ENCODE measurements at regions not wholly inside any gene's neighbourhood (a gene's known extent, or its start where the extent isn't known, plus 50 kb on each side); places are given as distances from the start of the nearest gene placed in this dataset.

- Histone ChIP-seq H3K9ac (ENCODE audit: insufficient read depth, low read depth, low read length) (no peak overlapping the region), H3K4me3 (replicated peaks in 1 of 3; ENCODE audit: insufficient read depth in 1 of 3, low read depth in 2 of 3, low read length in 3 of 3) (no peak overlapping the region), H2AFZ (ENCODE audit: low read length) (no peak overlapping the region), H3K27ac (ENCODE audit: extremely low read length, insufficient read depth, low read length) (no peak overlapping the region), H4K20me1 (ENCODE audit: insufficient read depth, low read length) (no peaks in the 10 kb centered on the region), H3K4me2 (ENCODE audit: low read depth, low read length) (no peak overlapping the region), H3K27me3 (ENCODE audit: control insufficient read depth in 1 of 2, insufficient read depth in 2 of 2, low read length in 2 of 2) (peaks cover 2 to 17% of the 10 kb centered on the region in 2 experiments; a peak in 1 of 5 replicates), H3K9me3 (ENCODE audit: low read length) (no peaks in the 10 kb centered on the region), H3K79me2 (ENCODE audit: insufficient read depth, low read length) (no peaks in the 10 kb centered on the region), H3K4me1 (ENCODE audit: insufficient read depth, low read length) (no peaks in the 10 kb centered on the region), H3K36me3 (replicated peaks in 1 of 2; ENCODE audit: control insufficient read depth in 1 of 2, insufficient read depth in 2 of 2, low read length in 2 of 2) (no peaks in the 10 kb centered on the region)
- DNase-seq (ENCODE audit: low spot score) (no peak), ATAC-seq (no peak), FAIRE-seq (no peak)
- BruUV-seq (replicated peaks): no TSS peak
- 8% methylated on average over 7 of the region's 7 CpGs for WGBS (ENCODE audit: low lambda C conversion rate)
- no peak for TF ChIP-seq PRMT3 (CRISPR knock-in tag; IDR thresholded peaks at IDR 0.05; ENCODE audit: borderline replicate concordance, low read depth)
- no peak for TF ChIP-seq KLF11 (CRISPR knock-in tag; IDR thresholded peaks at IDR 0.05)
- TF ChIP-seq SIN3B (IDR thresholded peaks at IDR 0.05; ENCODE audit: low read length): no peak
- no peak for TF ChIP-seq SMC3 (IDR thresholded peaks at IDR 0.05; ENCODE audit: low read length)
- no peak for TF ChIP-seq JUN (CRISPR knock-in tag; IDR thresholded peaks at IDR 0.05)
- no peak for TF ChIP-seq ZNF546 (CRISPR knock-in tag; conservative IDR thresholded peaks at IDR 0.05)
- TF ChIP-seq MIER3 (CRISPR knock-in tag; IDR thresholded peaks at IDR 0.05; ENCODE audit: borderline replicate concordance): no peak
- TF ChIP-seq TEAD2 (CRISPR knock-in tag; IDR thresholded peaks at IDR 0.05): no peak
- TF ChIP-seq ZNF746 (CRISPR knock-in tag; IDR thresholded peaks at IDR 0.05): no peak
- no peak for TF ChIP-seq ATF6 (CRISPR knock-in tag; conservative IDR thresholded peaks at IDR 0.05)
- TF ChIP-seq THRA (CRISPR knock-in tag; IDR thresholded peaks at IDR 0.05; ENCODE audit: borderline replicate concordance): no peak
- no peak for TF ChIP-seq ZNF10 (CRISPR knock-in tag; IDR thresholded peaks at IDR 0.05; ENCODE audit: borderline replicate concordance, low read depth)
- TF ChIP-seq ZNF773 (CRISPR knock-in tag; IDR thresholded peaks at IDR 0.05; ENCODE audit: borderline replicate concordance): no peak
- no peak for TF ChIP-seq HES4 (CRISPR knock-in tag; IDR thresholded peaks at IDR 0.05; ENCODE audit: borderline replicate concordance)
- no peak for TF ChIP-seq POLR2AphosphoS5 (IDR thresholded peaks at IDR 0.05; ENCODE audit: low read depth, low read length)
- TF ChIP-seq FOSL1 (CRISPR knock-in tag; IDR thresholded peaks at IDR 0.05; ENCODE audit: borderline replicate concordance): no peak
- TF ChIP-seq ZIK1 (CRISPR knock-in tag; IDR thresholded peaks at IDR 0.05; ENCODE audit: borderline replicate concordance, low read depth): no peak
- no peak for TF ChIP-seq TRIM22 (IDR thresholded peaks at IDR 0.05)
- no peak for TF ChIP-seq TARDBP (CRISPR knock-in tag; IDR thresholded peaks at IDR 0.05)
- no peak for TF ChIP-seq STAG1 (CRISPR knock-in tag; IDR thresholded peaks at IDR 0.05)
- CTCF ChIA-PET (ENCODE audit: low intra/inter-chr PET ratio, low total read pairs): no interaction called here
- POLR2A ChIA-PET: no interaction called here
- in situ Hi-C loops (cut with HindIII; ENCODE audit: extremely low pct_ligation_motif_present, low pct_unique_long_range_greater_than_20kb) (no loop called here), intact Hi-C loops (cut with micrococcal nuclease; ENCODE audit: unreplicated experiment) (no loop called here)
Observed at GRCh38 chr20:40821429-40821828, 132.4 kb upstream of the MAFB start.
